ENCODE measurements at regions not wholly inside any gene's neighbourhood (a gene's known extent, or its start where the extent isn't known, plus 50 kb on each side); places are given as distances from the start of the nearest gene placed in this dataset.
A peak's percentile ranks its signal among the peaks of the same experiment; 100 is the strongest.

DNA sequence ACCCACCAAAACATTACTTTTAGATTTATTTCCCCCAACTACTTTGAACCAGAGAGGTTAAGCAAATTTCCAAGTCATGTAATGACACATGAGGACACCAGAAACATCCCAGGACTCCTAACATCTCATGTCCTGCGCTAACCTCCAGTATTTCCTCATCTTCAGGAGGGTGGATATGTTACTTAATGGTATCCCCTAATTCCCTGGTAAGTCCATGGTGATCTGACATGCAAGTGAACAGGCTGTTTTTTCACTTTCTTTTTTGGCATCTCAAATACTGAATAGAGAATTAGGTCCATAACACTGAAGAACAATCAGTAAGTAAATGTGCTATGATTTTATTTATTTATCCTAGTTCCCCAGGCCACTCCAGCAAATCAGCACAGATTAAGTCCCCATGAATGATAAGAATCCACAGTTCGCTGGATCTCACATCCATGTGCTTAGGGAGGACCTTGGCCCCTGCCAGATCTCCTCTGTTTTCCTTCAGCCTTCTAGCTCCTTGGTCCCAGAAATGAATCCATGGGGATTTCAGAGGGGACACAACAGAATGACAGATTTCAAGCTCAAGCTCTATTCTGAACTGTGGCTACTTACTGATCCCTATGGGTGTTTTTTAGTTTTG, 334.6 kb downstream of the CDC5L start:
- Histone ChIP-seq H3K4me3 (no peak overlapping the region), H3K27me3 (no peaks in the 10 kb centered on the region), H3K4me1 (no peaks in the 10 kb centered on the region), H3K36me3 (no peaks in the 10 kb centered on the region), H3K9me3 (no peaks in the 10 kb centered on the region), H3K27ac (no peak overlapping the region)
- TF ChIP-seq CTCF (IDR thresholded peaks at IDR 0.05), result no peak
- DNase-seq (no peak), ATAC-seq (no peak)
- intact Hi-C loops (cut with DNase I), result no loop called here

DNA sequence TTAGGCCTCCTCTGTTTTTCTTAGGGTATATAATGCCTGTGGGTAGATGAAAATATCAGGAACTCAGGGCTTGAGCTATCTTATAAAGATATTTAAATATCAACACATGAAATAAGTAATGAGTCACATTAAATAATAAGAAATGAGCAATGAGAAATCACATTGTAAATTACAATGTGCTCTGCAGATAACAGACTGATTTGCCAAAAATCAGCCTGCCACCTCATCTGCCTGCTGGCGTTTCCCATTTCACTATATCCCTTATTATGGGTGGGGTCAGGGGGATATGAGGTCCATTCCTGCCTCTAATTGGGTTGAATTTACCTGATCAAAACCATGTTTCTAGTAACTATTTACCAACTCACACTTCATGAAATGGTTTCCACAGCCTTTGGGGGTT, 335.2 kb downstream of the CDC5L start:
- DNase-seq (no peak), ATAC-seq (no peak)
- H3K36me3 ChIP-seq, result no peaks in the 10 kb centered on the region
- no peaks in the 10 kb centered on the region for H3K27me3 ChIP-seq
- no peak overlapping the region for H3K4me3 ChIP-seq
- intact Hi-C loops (cut with DNase I), result no loop called here
- no peaks in the 10 kb centered on the region for H3K9me3 ChIP-seq
- H3K27ac ChIP-seq, result no peak overlapping the region
- no peaks in the 10 kb centered on the region for H3K4me1 ChIP-seq
- TF ChIP-seq CTCF (IDR thresholded peaks at IDR 0.05), result no peak

- H3K27me3 ChIP-seq, result no peaks in the 10 kb centered on the region
- intact Hi-C loops (cut with DNase I), result no loop called here
- H3K4me1 ChIP-seq, result no peaks in the 10 kb centered on the region
- DNase-seq (no peak), ATAC-seq (no peak)
- no peak for TF ChIP-seq CTCF (IDR thresholded peaks at IDR 0.05)
- H3K9me3 ChIP-seq, result no peaks in the 10 kb centered on the region
- no peaks in the 10 kb centered on the region for H3K36me3 ChIP-seq
- no peak overlapping the region for H3K27ac ChIP-seq
- H3K4me3 ChIP-seq, result no peak overlapping the region
Observed at GRCh38 chr6:44723439-44724197, 336.1 kb downstream of the CDC5L start.

DNA sequence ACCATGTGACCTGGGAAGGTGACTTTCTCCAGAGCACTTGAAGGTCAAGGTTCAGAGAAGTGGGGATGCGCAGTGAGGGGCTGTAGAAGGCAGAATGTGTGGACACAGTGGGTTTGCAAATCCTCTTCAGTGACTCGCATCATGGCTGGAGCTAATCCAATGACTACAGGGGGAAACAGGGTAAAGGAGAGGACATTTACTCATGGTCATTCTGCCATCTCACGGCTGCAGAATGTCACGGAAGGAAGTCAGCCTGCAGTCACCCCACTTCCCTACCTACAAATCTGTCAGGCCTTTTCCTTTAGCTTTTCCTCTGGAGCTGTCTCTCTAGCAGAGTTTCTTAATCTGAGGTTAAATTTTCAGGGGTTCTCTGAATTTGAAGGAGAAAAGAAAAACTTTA, 337.6 kb downstream of the CDC5L start:
- intact Hi-C loops (cut with DNase I), result no loop called here
- no peak for DNase-seq
- TF ChIP-seq CTCF (IDR thresholded peaks at IDR 0.05), result no peak

GRCh38 chr6:44727651-44728630, 340.4 kb downstream of the CDC5L start:
- Histone ChIP-seq H3K4me1 (no peaks in the 10 kb centered on the region), H3K4me3 (no peak overlapping the region), H3K36me3 (no peaks in the 10 kb centered on the region), H3K9me3 (no peaks in the 10 kb centered on the region), H3K27me3 (no peaks in the 10 kb centered on the region), H3K27ac (no peak overlapping the region)
- DNase-seq (no peak), ATAC-seq (peak; percentile 17)
- TF ChIP-seq CTCF (IDR thresholded peaks at IDR 0.05), result no peak
- intact Hi-C loops (cut with DNase I), result no loop called here

More for the DNA sequence above, 337.6 kb downstream of the CDC5L start:
- H3K4me1 ChIP-seq, result no peaks in the 10 kb centered on the region
- no peaks in the 10 kb centered on the region for H3K9me3 ChIP-seq
- no peak overlapping the region for H3K4me3 ChIP-seq
- no peak for ATAC-seq
- H3K27ac ChIP-seq, result no peak overlapping the region
- no peaks in the 10 kb centered on the region for H3K27me3 ChIP-seq
- no peaks in the 10 kb centered on the region for H3K36me3 ChIP-seq

All from upper lobe of right lung (tissue), 1 donor.